Keratinocyte (primary cell): ENCODE measurements at regions not wholly inside any gene's neighbourhood (a gene's known extent, or its start where the extent isn't known, plus 50 kb on each side); places are given as distances from the start of the nearest gene placed in this dataset.
A peak's percentile ranks its signal among the peaks of the same experiment; 100 is the strongest.

ENCODE experiments used
- DNase-seq: peaks from one replicate; pipeline ENCODE4 v3.0.0-alpha.2; 2011; ENCODE audit warnings: low read depth, missing footprints, low spot score
- FAIRE-seq: peaks from 2 replicates; lab custom pipeline; 2011; peaks lifted over from hg19 to GRCh38; lab: Jason Lieb, UNC
- H2AFZ ChIP-seq: 2 replicates; pipeline ENCODE4 v1.6.0; 2012; ENCODE audit warnings: low read length, control low read depth, inconsistent platforms; ENCODE audit not compliant: control insufficient read depth
- H3K27ac ChIP-seq: 2 replicates; pipeline ENCODE4 v1.5.1; 2011; ENCODE audit warnings: low read length; ENCODE audit not compliant: control insufficient read depth, insufficient read depth
- H3K27me3 ChIP-seq: 3 replicates; pipeline ENCODE4 v1.6.0; 2011; ENCODE audit warnings: low read length; ENCODE audit not compliant: control insufficient read depth, insufficient read depth; ENCODE audit errors: extremely low read depth
- H3K36me3 ChIP-seq, 2 experiments: 2 replicates in 1 of 2; 3 replicates in 1 of 2; pipeline ENCODE4 v1.5.1; 2011; ENCODE audit warnings: low read length in 2 of 2, mild to moderate bottlenecking in 1 of 2; ENCODE audit not compliant: control insufficient read depth in 2 of 2, insufficient read depth in 2 of 2; ENCODE audit errors: extremely low read depth in 1 of 2
- H3K4me1 ChIP-seq: 3 replicates; pipeline ENCODE4 v1.5.1; 2011; ENCODE audit warnings: low read length; ENCODE audit not compliant: control insufficient read depth, insufficient read depth; ENCODE audit errors: extremely low read depth
- H3K4me2 ChIP-seq: 3 replicates; pipeline ENCODE4 v1.6.0; 2011; ENCODE audit warnings: low read depth, low read length; ENCODE audit not compliant: control insufficient read depth, insufficient read depth; ENCODE audit errors: extremely low read depth
- H3K4me3 ChIP-seq, 3 experiments: fragments of 200-600 bp in 1 of 3; sonication (generic) in 1 of 3; 2 replicates in 2 of 3; 3 replicates in 1 of 3; pipeline ENCODE4 v1.5.1; 2011 to 2016; ENCODE audit warnings: low read length in 3 of 3, mild to moderate bottlenecking in 3 of 3, control low read depth in 2 of 3, inconsistent platforms in 1 of 3, low read depth in 1 of 3, mixed read lengths in 1 of 3, mixed run types in 1 of 3, moderate library complexity in 1 of 3; ENCODE audit not compliant: control insufficient read depth in 2 of 3, insufficient read depth in 2 of 3; ENCODE audit errors: extremely low read depth in 1 of 3
- H3K79me2 ChIP-seq: 2 replicates; pipeline ENCODE4 v1.6.0; 2012; ENCODE audit warnings: low read length; ENCODE audit not compliant: control insufficient read depth, insufficient read depth
- H3K9ac ChIP-seq: 3 replicates; pipeline ENCODE4 v1.6.0; 2011; ENCODE audit warnings: low read length; ENCODE audit not compliant: control insufficient read depth, insufficient read depth; ENCODE audit errors: extremely low read depth
- H3K9me1 ChIP-seq: 3 replicates; pipeline ENCODE4 v1.6.0; 2011; ENCODE audit warnings: low read length; ENCODE audit not compliant: control insufficient read depth, insufficient read depth; ENCODE audit errors: extremely low read depth
- H3K9me3 ChIP-seq: 2 replicates; pipeline ENCODE4 v1.5.1; 2012; ENCODE audit warnings: low read depth, low read length; ENCODE audit not compliant: control insufficient read depth
- H4K20me1 ChIP-seq: 3 replicates; pipeline ENCODE4 v1.6.0; 2011; ENCODE audit warnings: low read length; ENCODE audit not compliant: control insufficient read depth, insufficient read depth; ENCODE audit errors: extremely low read depth
- EZH2 ChIP-seq: IDR thresholded peaks from one replicate; pipeline ENCODE4 v1.6.1; 2012; ENCODE audit warnings: inconsistent platforms, mild to moderate bottlenecking, low read length, moderate library complexity
- dilution Hi-C: fragments of 300-500 bp; cut with MboI; formaldehyde crosslinking; loops from one replicate; pipeline ENCODE4 v1.7.0; 2020; ENCODE audit warnings: low sequenced_read_pairs; ENCODE audit not compliant: extremely low pct_ligation_motif_present
- TF ChIP-seq, protein P1 (sequence below), 3 experiments: IDR thresholded peaks in 1 of 3; conservative IDR thresholded peaks in 1 of 3; optimal IDR thresholded peaks in 1 of 3; 2 replicates in 2 of 3; 3 replicates in 1 of 3; pipeline versions ENCODE3 to v1.5.1; 2011; ENCODE audit warnings: low read length in 3 of 3, mild to moderate bottlenecking in 3 of 3, moderate library complexity in 2 of 3, control low read depth in 1 of 3, inconsistent platforms in 1 of 3; ENCODE audit not compliant: insufficient read depth in 2 of 3; ENCODE audit errors: extremely low read depth in 1 of 3

DNA sequence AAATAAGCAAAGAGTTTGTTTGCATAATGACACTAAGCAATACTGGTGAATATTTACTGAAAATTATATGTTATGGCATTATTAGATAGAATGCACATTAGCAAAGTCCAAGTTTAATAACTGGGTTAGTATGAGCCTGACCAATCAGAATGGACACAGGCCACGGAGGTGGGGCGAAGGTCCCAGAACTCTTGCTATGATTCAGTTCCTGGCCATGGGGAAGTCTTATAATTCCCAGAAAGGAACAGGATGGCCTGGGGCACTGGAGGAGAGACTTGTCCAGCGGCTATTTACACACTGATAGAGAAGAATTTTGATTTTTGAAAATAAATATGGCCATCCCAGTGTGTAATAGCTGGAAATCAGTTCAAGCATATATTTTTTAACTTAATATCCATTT lies 372.0 kb downstream of the EFNB2 start:
- H3K9ac ChIP-seq: no peak overlapping the region
- H3K9me1 ChIP-seq: no peaks in the 10 kb centered on the region
- H3K27ac ChIP-seq: no peak overlapping the region
- no peaks in the 10 kb centered on the region for H3K79me2 ChIP-seq
- no peak for TF ChIP-seq EZH2
- TF ChIP-seq, protein P1, sequence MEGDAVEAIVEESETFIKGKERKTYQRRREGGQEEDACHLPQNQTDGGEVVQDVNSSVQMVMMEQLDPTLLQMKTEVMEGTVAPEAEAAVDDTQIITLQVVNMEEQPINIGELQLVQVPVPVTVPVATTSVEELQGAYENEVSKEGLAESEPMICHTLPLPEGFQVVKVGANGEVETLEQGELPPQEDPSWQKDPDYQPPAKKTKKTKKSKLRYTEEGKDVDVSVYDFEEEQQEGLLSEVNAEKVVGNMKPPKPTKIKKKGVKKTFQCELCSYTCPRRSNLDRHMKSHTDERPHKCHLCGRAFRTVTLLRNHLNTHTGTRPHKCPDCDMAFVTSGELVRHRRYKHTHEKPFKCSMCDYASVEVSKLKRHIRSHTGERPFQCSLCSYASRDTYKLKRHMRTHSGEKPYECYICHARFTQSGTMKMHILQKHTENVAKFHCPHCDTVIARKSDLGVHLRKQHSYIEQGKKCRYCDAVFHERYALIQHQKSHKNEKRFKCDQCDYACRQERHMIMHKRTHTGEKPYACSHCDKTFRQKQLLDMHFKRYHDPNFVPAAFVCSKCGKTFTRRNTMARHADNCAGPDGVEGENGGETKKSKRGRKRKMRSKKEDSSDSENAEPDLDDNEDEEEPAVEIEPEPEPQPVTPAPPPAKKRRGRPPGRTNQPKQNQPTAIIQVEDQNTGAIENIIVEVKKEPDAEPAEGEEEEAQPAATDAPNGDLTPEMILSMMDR (optimal IDR thresholded peaks at IDR 0.05 in 1 of 3, IDR thresholded peaks at IDR 0.05 in 1 of 3, conservative IDR thresholded peaks at IDR 0.05 in 1 of 3; ENCODE audit: extremely low read depth in 1 of 3, insufficient read depth in 2 of 3, low read length in 3 of 3): no peak
- H4K20me1 ChIP-seq: no peaks in the 10 kb centered on the region
- DNase-seq: no peak
- H2AFZ ChIP-seq: no peak overlapping the region
- no peak overlapping the region for H3K4me3 ChIP-seq
- H3K9me3 ChIP-seq: no peaks in the 10 kb centered on the region
- no peaks in the 10 kb centered on the region for H3K27me3 ChIP-seq
- H3K4me2 ChIP-seq: no peak overlapping the region
- H3K4me1 ChIP-seq: no peaks in the 10 kb centered on the region
- no peaks in the 10 kb centered on the region for H3K36me3 ChIP-seq
- dilution Hi-C loops: no loop called here
- peak; percentile 17 for FAIRE-seq

DNA sequence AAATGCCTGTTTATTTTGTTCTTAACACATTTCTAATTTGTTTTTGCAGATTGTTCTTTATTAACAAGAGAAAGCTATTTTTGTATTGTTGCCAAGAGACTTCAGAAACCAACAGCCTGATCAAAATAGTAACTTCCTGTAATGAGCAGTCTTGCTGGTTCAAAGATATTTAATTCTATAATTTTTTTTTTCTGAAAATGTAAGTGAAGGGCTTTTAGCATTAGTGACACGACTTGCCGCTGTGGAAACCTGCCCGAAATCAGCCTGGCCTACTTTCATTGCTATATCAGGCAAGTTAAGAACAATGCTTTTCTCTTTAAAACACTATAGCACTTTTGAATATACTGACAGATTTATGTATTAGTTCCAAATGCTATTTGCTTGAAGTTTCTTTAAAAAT lies 374.3 kb downstream of the EFNB2 start:
- Histone ChIP-seq H3K4me1 (peaks cover 12% of the 10 kb centered on the region), H3K27ac (no peak overlapping the region), H3K9me1 (no peaks in the 10 kb centered on the region), H3K4me2 (no peak overlapping the region), H3K36me3 (no peaks in the 10 kb centered on the region), H3K9ac (no peak overlapping the region), H2AFZ (peak overlapping the region; percentile 38), H3K4me3 (no peak overlapping the region), H3K79me2 (no peaks in the 10 kb centered on the region), H3K9me3 (no peaks in the 10 kb centered on the region), H3K27me3 (no peaks in the 10 kb centered on the region), H4K20me1 (no peaks in the 10 kb centered on the region)
- no peak for DNase-seq
- FAIRE-seq: no peak
- TF ChIP-seq EZH2: no peak
- TF ChIP-seq, protein P1 (optimal IDR thresholded peaks at IDR 0.05 in 1 of 3, IDR thresholded peaks at IDR 0.05 in 1 of 3, conservative IDR thresholded peaks at IDR 0.05 in 1 of 3; ENCODE audit: extremely low read depth in 1 of 3, insufficient read depth in 2 of 3, low read length in 3 of 3): no peak
- dilution Hi-C loops: no loop called here
